DMS153 treated with DMSO at 0.1 percent for 48 hours (cell line): ENCODE measurements at regions not wholly inside any gene's neighbourhood (a gene's known extent, or its start where the extent isn't known, plus 50 kb on each side); places are given as distances from the start of the nearest gene placed in this dataset.

Source experiments
- DNase-seq: peaks from one replicate; lab custom pipeline; 2025; ENCODE audit not compliant: unreplicated experiment; lab: John Stamatoyannopoulos, UW

GRCh38 chr5:125778791-125779190 is 644.4 kb upstream of the GRAMD2B start:
- DNase-seq, result no peak

DNA sequence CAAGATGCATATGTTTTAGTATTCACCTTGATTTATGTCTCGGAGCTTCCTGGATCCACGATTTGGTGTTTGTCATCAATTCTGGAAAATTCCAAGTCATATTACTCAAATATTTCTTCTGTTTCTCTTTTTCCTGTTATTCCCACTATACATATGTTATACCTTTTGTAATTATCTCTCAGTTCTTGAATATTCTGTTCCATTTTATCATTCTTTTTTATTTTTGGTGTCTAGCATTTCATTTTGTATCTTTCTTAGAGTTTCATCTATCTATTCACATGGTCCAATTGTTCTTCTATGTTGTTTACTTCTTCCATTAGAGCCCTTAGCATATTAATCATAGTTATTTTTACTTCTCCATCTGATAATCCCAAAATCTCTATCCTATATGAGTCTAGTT is 637.8 kb upstream of the GRAMD2B start:
- DNase-seq, result no peak

- DNase-seq, result no peak
Measured at GRCh38 chr5:125786021-125786420, 637.2 kb upstream of the GRAMD2B start.

- no peak for DNase-seq
Measured at GRCh38 chr5:125793470-125793869, 629.7 kb upstream of the GRAMD2B start.

DNA sequence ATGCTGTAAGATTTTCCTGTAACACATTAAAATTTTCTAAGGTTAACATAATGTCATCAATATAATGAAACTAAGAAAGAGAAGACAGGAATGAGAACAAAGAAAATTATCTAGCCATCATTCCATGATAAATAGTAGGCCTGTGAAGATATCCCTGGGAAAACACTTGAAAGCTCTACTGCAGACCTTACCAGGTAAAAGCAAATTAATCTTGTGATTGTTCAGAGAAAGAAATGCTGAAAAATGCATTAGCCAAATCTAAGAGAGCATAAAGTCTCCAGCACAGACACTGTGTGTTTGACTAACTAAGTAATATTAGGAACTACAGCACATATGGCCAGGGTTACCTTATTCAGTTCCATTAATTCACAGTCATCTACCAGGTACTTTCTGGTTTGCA is 628.3 kb upstream of the GRAMD2B start:
- no peak for DNase-seq

GRCh38 chr5:125798307-125798706 is 624.9 kb upstream of the GRAMD2B start:
- DNase-seq, result no peak

GRCh38 chr5:125812651-125813050 is 610.6 kb upstream of the GRAMD2B start:
- no peak for DNase-seq

DNA sequence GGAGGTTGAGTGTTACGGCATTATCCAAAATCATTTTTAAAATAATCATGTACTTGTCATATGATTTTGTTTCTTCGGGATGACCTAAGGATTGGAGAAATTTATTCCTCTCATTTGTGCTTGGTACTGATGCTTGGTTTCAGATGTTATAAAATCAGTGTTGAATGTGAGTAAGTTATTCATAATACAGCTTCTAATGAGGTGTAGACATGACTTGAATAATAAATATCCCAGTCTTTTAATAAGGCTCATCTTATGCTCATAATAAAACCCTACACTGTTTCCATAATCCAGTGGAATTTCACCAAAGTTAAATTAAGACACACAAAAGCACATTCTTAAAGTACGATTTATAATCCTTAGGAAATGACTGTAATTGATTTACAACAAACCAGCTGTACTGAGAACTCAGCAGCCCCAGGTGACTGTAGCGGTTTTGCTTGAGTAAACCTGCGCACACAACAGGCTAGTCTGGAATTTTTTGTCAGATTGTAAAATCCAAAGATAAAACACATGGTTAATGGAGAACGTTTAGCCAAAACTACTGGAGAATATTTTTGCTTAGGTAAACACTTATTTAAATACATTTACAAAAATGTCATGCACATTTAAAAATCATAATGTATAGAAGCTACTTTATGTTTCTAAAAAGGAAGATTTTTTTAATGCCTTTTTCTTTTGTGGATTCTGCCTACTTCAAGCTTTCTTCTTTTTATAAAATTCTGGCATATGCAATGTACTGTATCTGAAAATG is 609.8 kb upstream of the GRAMD2B start:
- no peak for DNase-seq

GRCh38 chr5:125814119-125814518 is 609.1 kb upstream of the GRAMD2B start:
- DNase-seq, result no peak

DNA sequence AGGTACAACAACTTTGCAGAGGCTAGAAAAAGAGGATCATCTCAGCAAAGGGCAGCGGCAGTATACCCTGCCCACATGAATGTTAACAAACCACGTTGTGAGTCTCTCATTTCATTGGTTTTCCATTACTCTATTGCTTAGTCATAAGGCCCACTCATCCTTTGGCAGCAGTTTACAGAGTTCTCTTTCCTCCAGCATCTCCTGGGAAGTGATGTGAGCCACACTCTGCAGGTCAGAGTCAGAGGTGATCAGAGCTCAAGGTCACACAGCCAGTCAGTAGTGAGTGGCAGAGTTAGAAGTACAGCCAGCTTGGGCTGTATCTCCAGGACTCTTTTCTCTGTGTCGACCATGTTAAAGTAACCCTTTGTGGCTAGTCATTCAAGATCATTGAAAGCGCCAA is 599.6 kb upstream of the GRAMD2B start:
- no peak for DNase-seq

- no peak for DNase-seq
Measured at GRCh38 chr5:125826214-125826613, 597.0 kb upstream of the GRAMD2B start.

GRCh38 chr5:125829349-125829748 is 593.9 kb upstream of the GRAMD2B start:
- no peak for DNase-seq

DNA sequence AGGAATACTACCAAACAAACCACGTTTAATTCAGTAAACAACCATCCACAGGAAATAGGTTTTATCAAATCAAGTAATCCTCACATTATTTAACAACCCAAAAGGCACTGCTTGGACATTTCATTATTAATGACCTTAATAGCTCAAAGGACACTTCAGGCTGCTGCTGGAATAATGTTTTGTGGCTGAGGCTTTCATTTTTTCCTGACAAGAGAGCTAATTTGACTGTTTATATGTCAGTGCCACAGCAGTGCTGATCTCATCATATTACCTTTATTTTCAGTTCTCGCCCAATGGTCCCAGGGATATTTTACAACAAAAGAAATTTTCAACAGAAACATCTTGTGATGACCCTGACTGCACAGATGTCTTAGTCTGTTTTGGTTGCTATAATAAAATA is 589.8 kb upstream of the GRAMD2B start:
- DNase-seq, result no peak

- DNase-seq, result no peak
Measured at GRCh38 chr5:125834438-125835115, 588.6 kb upstream of the GRAMD2B start.

- DNase-seq, result no peak
Measured at GRCh38 chr5:125835293-125836172, 587.7 kb upstream of the GRAMD2B start.

- DNase-seq, result no peak
Measured at GRCh38 chr5:125836256-125836655, 587.0 kb upstream of the GRAMD2B start.

GRCh38 chr5:125837866-125838265 is 585.3 kb upstream of the GRAMD2B start:
- no peak for DNase-seq

GRCh38 chr5:125847561-125847960 is 575.6 kb upstream of the GRAMD2B start:
- no peak for DNase-seq

GRCh38 chr5:125848751-125849150 is 574.5 kb upstream of the GRAMD2B start:
- no peak for DNase-seq

DNA sequence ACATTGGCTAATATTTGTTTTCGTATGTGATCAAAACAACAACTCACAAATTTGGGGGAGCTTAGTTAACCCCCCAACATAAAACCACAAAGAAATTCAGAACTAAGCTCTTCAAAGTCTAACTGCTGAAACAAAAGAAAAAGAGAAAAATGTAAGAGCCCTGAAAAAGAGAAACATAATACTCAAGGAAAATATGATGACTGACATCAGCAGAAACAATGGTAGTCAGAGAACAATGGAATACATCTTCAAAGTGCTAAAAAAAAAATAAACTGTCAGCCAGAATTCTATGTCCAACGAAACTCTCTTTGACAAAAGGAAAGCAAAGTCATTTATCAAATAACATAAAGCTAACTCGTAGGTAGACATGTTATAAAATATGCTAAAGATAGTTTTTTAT is 566.3 kb upstream of the GRAMD2B start:
- DNase-seq, result no peak

DNA sequence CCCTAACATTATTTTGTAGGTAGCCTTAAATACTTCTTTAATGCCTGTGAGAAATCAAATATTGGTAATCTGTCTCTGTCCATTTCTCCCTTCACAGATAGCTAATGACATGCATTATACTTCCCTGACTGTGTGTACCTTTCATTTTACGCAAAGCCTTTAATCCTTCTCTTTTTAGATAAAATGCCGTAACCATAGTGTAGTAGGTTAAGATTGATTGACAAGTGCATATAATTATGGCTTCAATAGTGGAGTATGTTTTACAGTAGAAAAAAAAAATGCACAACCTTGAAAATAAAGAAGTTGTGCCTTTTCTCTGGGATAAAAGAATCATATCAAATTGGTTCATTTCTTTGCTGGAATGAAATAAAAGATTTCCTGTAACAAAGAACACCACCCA is 559.6 kb upstream of the GRAMD2B start:
- no peak for DNase-seq
